IMR-90 (cell line): ENCODE measurements at regions not wholly inside any gene's neighbourhood (a gene's known extent, or its start where the extent isn't known, plus 50 kb on each side); places are given as distances from the start of the nearest gene placed in this dataset.

Source experiments
- ATAC-seq: fragments of 200-7000 bp; cut with Tn5 transposase; 2 replicates; pipeline ENCODE4 v1.9.1; 2020; ENCODE audit warnings: low read depth, mild to moderate bottlenecking, moderate library complexity
- BruUV-seq: library from RNA; stranded (reverse); fragments of 400-500 nt; replicated peaks from 2 replicates; lab custom pipeline; 2021; lab: Mats Ljungman, UMichigan
- CTCF ChIA-PET: fragments of 300-600 bp; formaldehyde crosslinking; extraction: SDS; loops from one replicate; lab custom pipeline; 2021; ENCODE audit warnings: antibody characterized with exemption; lab: Yijun Ruan, JAX
- POLR2A ChIA-PET: fragments of 300-600 bp; sonication (Branson Sonifier 250); formaldehyde crosslinking; loops from one replicate; lab custom pipeline; 2022; ENCODE audit warnings: antibody characterized with exemption; ENCODE audit not compliant: unreplicated experiment; lab: Charles Lee
- DNase-seq: peaks from one replicate; pipeline ENCODE4 v3.0.0; 2013
- H2AFZ ChIP-seq: replicated peaks from 2 replicates; pipeline ENCODE3; 2013; ENCODE audit warnings: low read length, mild to moderate bottlenecking; ENCODE audit not compliant: poor library complexity
- H2AK5ac ChIP-seq: 2 replicates; pipeline ENCODE4 v1.6.1; 2013; ENCODE audit warnings: low read depth, low read length, inconsistent platforms
- H2AK9ac ChIP-seq: replicated peaks from 2 replicates; pipeline ENCODE3; 2013; ENCODE audit warnings: mild to moderate bottlenecking, low read depth, low read length, moderate library complexity; ENCODE audit not compliant: poor library complexity
- H2BK120ac ChIP-seq: 2 replicates; pipeline ENCODE4 v1.6.1; 2013; ENCODE audit warnings: low read depth, low read length, inconsistent platforms
- H2BK15ac ChIP-seq: 3 replicates; pipeline ENCODE4 v1.6.1; 2013; ENCODE audit warnings: low read depth, low read length, inconsistent platforms
- H2BK20ac ChIP-seq: 2 replicates; pipeline ENCODE4 v1.6.1; 2013; ENCODE audit warnings: low read depth, mild to moderate bottlenecking, inconsistent platforms, low read length, moderate library complexity
- H2BK5ac ChIP-seq: 2 replicates; pipeline ENCODE4 v1.6.1; 2013; ENCODE audit warnings: mild to moderate bottlenecking, low read depth, low read length, inconsistent platforms; ENCODE audit not compliant: poor library complexity, severe bottlenecking
- H3K14ac ChIP-seq: replicated peaks from 2 replicates; pipeline ENCODE4 v1.6.1; 2013; ENCODE audit warnings: low read depth, low read length, inconsistent platforms
- H3K18ac ChIP-seq: 2 replicates; pipeline ENCODE4 v1.6.1; 2013; ENCODE audit warnings: low read depth, low read length, control low read depth
- H3K23ac ChIP-seq: 2 replicates; pipeline ENCODE4 v1.6.1; 2013; ENCODE audit warnings: low read depth, low read length, inconsistent platforms
- H3K27ac ChIP-seq: 2 replicates; pipeline ENCODE4 v1.5.1; 2013; ENCODE audit warnings: mild to moderate bottlenecking, control low read depth, low read length; ENCODE audit not compliant: insufficient read depth
- H3K27me3 ChIP-seq: 2 replicates; pipeline ENCODE4 v1.6.1; 2013; ENCODE audit warnings: low read length; ENCODE audit not compliant: control insufficient read depth, insufficient read depth
- H3K36me3 ChIP-seq: 2 replicates; pipeline ENCODE4 v1.6.1; 2013; ENCODE audit warnings: low read length, mixed read lengths; ENCODE audit not compliant: control insufficient read depth, insufficient read depth
- H3K4ac ChIP-seq: 2 replicates; pipeline ENCODE4 v1.6.1; 2013; ENCODE audit warnings: low read depth, low read length, inconsistent platforms
- H3K4me1 ChIP-seq: 2 replicates; pipeline ENCODE4 v1.6.1; 2013; ENCODE audit warnings: low read length, mixed read lengths; ENCODE audit not compliant: control insufficient read depth, insufficient read depth
- H3K4me2 ChIP-seq: 2 replicates; pipeline ENCODE4 v1.6.1; 2013; ENCODE audit warnings: low read depth, mild to moderate bottlenecking, control low read depth, low read length, moderate library complexity
- H3K4me3 ChIP-seq: 2 replicates; pipeline ENCODE4 v1.5.1; 2013; ENCODE audit warnings: low read depth, mild to moderate bottlenecking, control low read depth, low read length, moderate library complexity; ENCODE audit not compliant: insufficient read depth
- H3K56ac ChIP-seq: 2 replicates; pipeline ENCODE4 v1.6.1; 2013; ENCODE audit warnings: low read length, inconsistent platforms; ENCODE audit not compliant: insufficient read depth; ENCODE audit errors: extremely low read depth
- H3K79me1 ChIP-seq, 2 experiments: 2 replicates each; pipeline ENCODE4 v1.6.1; 2013; ENCODE audit warnings: low read length in 2 of 2, inconsistent platforms in 1 of 2, low read depth in 1 of 2
- H3K9ac ChIP-seq: 2 replicates; pipeline ENCODE4 v1.6.1; 2013; ENCODE audit warnings: low read depth, low read length, control low read depth
- H3K9me1 ChIP-seq: 2 replicates; pipeline ENCODE4 v1.6.1; 2013; ENCODE audit warnings: low read length, inconsistent platforms; ENCODE audit not compliant: insufficient read depth
- H3K9me3 ChIP-seq: 2 replicates; pipeline ENCODE4 v1.6.1; 2013; ENCODE audit warnings: low read length; ENCODE audit not compliant: control insufficient read depth, insufficient read depth
- H4K20me1 ChIP-seq: 2 replicates; pipeline ENCODE4 v1.6.1; 2013; ENCODE audit warnings: low read length, inconsistent platforms; ENCODE audit not compliant: insufficient read depth
- H4K5ac ChIP-seq: 2 replicates; pipeline ENCODE4 v1.6.1; 2013; ENCODE audit warnings: mild to moderate bottlenecking, low read depth, low read length, control low read depth
- H4K8ac ChIP-seq, 2 experiments: 2 replicates each; pipeline ENCODE4 v1.6.1; 2013; ENCODE audit warnings: low read depth in 2 of 2, low read length in 2 of 2, control low read depth in 1 of 2, inconsistent platforms in 1 of 2
- H4K91ac ChIP-seq: 2 replicates; pipeline ENCODE4 v1.6.1; 2013; ENCODE audit warnings: low read depth, low read length, inconsistent platforms; ENCODE audit not compliant: insufficient read depth
- CEBPB ChIP-seq: IDR thresholded peaks from 2 replicates; pipeline ENCODE4 v1.6.1; 2012; ENCODE audit warnings: low read depth, low read length, improper control_type of control experiment
- MAZ ChIP-seq: IDR thresholded peaks from 2 replicates; pipeline ENCODE4 v1.6.1; 2012; ENCODE audit warnings: low read depth, mild to moderate bottlenecking, low read length, improper control_type of control experiment, moderate library complexity, borderline replicate concordance
- MXI1 ChIP-seq: IDR thresholded peaks from 2 replicates; pipeline ENCODE4 v1.6.1; 2012; ENCODE audit warnings: low read depth, mild to moderate bottlenecking, low read length, moderate library complexity, borderline replicate concordance
- NFE2L2 ChIP-seq: fragments of 150-350 bp; IDR thresholded peaks from 2 replicates; pipeline ENCODE4 v1.6.1; 2016; ENCODE audit warnings: low read depth, mild to moderate bottlenecking, low read length
- POLR2A ChIP-seq: IDR thresholded peaks from 2 replicates; pipeline ENCODE4 v1.6.1; 2012; ENCODE audit warnings: mild to moderate bottlenecking, low read depth, low read length
- RCOR1 ChIP-seq: IDR thresholded peaks from 2 replicates; pipeline ENCODE4 v1.6.1; 2012; ENCODE audit warnings: mild to moderate bottlenecking, low read length, improper control_type of control experiment; ENCODE audit not compliant: insufficient replicate concordance
- SMC3 ChIP-seq: fragments of 150-350 bp; IDR thresholded peaks from 2 replicates; pipeline ENCODE4 v1.6.1; 2016; ENCODE audit warnings: low read depth, mild to moderate bottlenecking, antibody characterized with exemption, low read length, moderate library complexity
- WGBS, 2 experiments: methylation state at CpG; one replicate each; pipeline versions ENCODE4 v1.1.5 to v1.1.7; 2013; ENCODE audit warnings: missing lambda C conversion rate in 2 of 2; ENCODE audit not compliant: insufficient read length in 1 of 2; ENCODE audit errors: extremely low coverage in 2 of 2; 5-methylcytosine and 5-hydroxymethylcytosine counted together
- dilution Hi-C: fragments of 300-500 bp; cut with HindIII; formaldehyde crosslinking; loops from one replicate; pipeline ENCODE4 v1.14.3; 2018; ENCODE audit warnings: low sequenced_read_pairs; ENCODE audit not compliant: unreplicated experiment
- in situ Hi-C: fragments of 300-500 bp; cut with MboI; formaldehyde crosslinking; loops from 3 replicates; pipeline ENCODE4 v1.14.3; 2019; ENCODE audit warnings: low sequenced_read_pairs, inconsistent platforms, mixed read lengths
- intact Hi-C: fragments of 100-400 bp; cut with micrococcal nuclease; formaldehyde crosslinking; loops from 2 replicates; pipeline ENCODE4 v1.10.0; 2022
- TF ChIP-seq, protein P1 (sequence below): fragments of 150-350 bp; IDR thresholded peaks from 2 replicates; pipeline ENCODE4 v1.6.1; 2016; ENCODE audit warnings: low read depth, mild to moderate bottlenecking, low read length, moderate library complexity, borderline replicate concordance
- TF ChIP-seq, protein P2 (sequence below): fragments of 150-350 bp; IDR thresholded peaks from 2 replicates; pipeline ENCODE4 v1.6.1; 2017; ENCODE audit warnings: mild to moderate bottlenecking, antibody characterized with exemption, low read length, low read depth

DNA sequence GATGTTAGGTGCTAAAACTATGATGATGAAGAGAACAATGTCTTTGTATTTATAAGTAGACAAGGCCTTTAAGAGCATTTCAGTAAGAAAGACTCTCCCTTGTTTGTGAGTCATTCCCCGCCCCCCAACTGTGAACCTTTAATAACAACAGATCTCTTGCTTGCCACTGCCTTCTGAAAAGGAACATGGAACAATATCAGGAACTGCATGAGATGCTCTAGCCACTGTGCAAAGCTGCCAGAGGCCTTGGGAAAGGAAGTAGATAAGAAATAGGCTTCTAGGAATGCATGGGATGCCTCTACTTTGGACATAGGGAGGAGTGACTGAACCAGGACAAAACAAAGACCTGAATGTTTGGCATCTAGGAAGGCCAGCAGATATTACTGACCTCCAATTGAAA lies 296.1 kb upstream of the MPDZ start:
- no peak overlapping the region for H3K23ac ChIP-seq
- no peaks in the 10 kb centered on the region for H3K27me3 ChIP-seq
- no peak overlapping the region for H3K14ac ChIP-seq
- H3K4me1 ChIP-seq, result no peaks in the 10 kb centered on the region
- no peak overlapping the region for H4K91ac ChIP-seq
- BruUV-seq, result no TSS peak
- H2BK20ac ChIP-seq, result no peak overlapping the region
- no peak overlapping the region for H3K27ac ChIP-seq
- no peak overlapping the region for H2BK5ac ChIP-seq
- H4K20me1 ChIP-seq, result no peaks in the 10 kb centered on the region
- H2BK120ac ChIP-seq, result no peak overlapping the region
- H4K5ac ChIP-seq, result no peak overlapping the region
- H2AK5ac ChIP-seq, result no peak overlapping the region
- no peak overlapping the region for H2AK9ac ChIP-seq
- H2AFZ ChIP-seq, result no peak overlapping the region
- dilution Hi-C loops, result no loop called here
- no peak overlapping the region for H3K4me2 ChIP-seq
- H3K4ac ChIP-seq, result no peak overlapping the region
- H3K36me3 ChIP-seq, result no peaks in the 10 kb centered on the region
- no peak for TF ChIP-seq MAZ
- no peak for TF ChIP-seq CEBPB
- no peak for TF ChIP-seq NFE2L2
- TF ChIP-seq MXI1, result no peak
- TF ChIP-seq RCOR1, result no peak
- no peak for TF ChIP-seq SMC3
- TF ChIP-seq POLR2A, result no peak
- TF ChIP-seq, protein P1, sequence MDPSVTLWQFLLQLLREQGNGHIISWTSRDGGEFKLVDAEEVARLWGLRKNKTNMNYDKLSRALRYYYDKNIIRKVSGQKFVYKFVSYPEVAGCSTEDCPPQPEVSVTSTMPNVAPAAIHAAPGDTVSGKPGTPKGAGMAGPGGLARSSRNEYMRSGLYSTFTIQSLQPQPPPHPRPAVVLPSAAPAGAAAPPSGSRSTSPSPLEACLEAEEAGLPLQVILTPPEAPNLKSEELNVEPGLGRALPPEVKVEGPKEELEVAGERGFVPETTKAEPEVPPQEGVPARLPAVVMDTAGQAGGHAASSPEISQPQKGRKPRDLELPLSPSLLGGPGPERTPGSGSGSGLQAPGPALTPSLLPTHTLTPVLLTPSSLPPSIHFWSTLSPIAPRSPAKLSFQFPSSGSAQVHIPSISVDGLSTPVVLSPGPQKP, result no peak
- TF ChIP-seq, protein P2, sequence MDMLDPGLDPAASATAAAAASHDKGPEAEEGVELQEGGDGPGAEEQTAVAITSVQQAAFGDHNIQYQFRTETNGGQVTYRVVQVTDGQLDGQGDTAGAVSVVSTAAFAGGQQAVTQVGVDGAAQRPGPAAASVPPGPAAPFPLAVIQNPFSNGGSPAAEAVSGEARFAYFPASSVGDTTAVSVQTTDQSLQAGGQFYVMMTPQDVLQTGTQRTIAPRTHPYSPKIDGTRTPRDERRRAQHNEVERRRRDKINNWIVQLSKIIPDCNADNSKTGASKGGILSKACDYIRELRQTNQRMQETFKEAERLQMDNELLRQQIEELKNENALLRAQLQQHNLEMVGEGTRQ, result no peak
- H3K18ac ChIP-seq, result no peak overlapping the region
- H3K56ac ChIP-seq, result no peak overlapping the region
- H3K9ac ChIP-seq, result no peak overlapping the region
- H3K9me3 ChIP-seq, result no peaks in the 10 kb centered on the region
- H3K79me1 ChIP-seq, result no peaks in the 10 kb centered on the region
- no peak overlapping the region for H2BK15ac ChIP-seq
- no peak overlapping the region for H3K4me3 ChIP-seq
- CTCF ChIA-PET, result no interaction called here
- POLR2A ChIA-PET, result no interaction called here
- no peaks in the 10 kb centered on the region for H3K9me1 ChIP-seq
- H4K8ac ChIP-seq, result no peak overlapping the region
- WGBS, 2 experiments, result no CpG with 5 or more reads among the region's 1 CpG
- in situ Hi-C loops, result no loop called here
- no peak for DNase-seq
- ATAC-seq, result no peak
- intact Hi-C loops, result no loop called here
